Stimulated activated CD4-positive, alpha-beta T cell treated with anti-CD3 and anti-CD28 coated beads, TNF-alpha, amount 100 ng/mL, for 4 hours (primary cell): ENCODE measurements at regions not wholly inside any gene's neighbourhood (a gene's known extent, or its start where the extent isn't known, plus 50 kb on each side); places are given as distances from the start of the nearest gene placed in this dataset.

Source experiments
- DNase-seq, 3 experiments: peaks; one replicate each; pipeline ENCODE4 v3.0.0-alpha.2; 2020; ENCODE audit warnings: low read depth in 3 of 3

DNA sequence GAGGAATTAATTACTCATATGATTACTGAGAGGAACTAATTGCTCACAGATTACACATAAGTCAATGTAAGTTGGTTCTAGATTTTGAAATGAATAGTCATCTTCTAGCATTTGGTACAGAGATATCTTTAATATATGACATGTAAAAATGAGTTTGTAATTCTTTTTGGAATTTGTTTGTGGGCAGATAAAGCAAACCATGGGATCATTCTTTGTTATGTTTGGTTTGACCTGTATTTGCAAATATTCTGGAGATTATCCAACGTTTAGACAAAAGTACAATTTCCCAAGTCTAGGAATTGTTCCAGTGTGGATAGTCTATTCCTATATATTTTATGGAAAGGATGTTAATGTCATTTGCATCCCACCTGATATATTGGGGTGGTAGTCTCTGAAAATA lies 309.6 kb upstream of the EDNRB start:
- DNase-seq: no peak

GRCh38 chr13:78227709-78228108 lies 309.1 kb upstream of the EDNRB start:
- no peak for DNase-seq

- DNase-seq: no peak
These were observed 297.0 kb upstream of the EDNRB start for GRCh38 chr13:78215458-78216108.

DNA sequence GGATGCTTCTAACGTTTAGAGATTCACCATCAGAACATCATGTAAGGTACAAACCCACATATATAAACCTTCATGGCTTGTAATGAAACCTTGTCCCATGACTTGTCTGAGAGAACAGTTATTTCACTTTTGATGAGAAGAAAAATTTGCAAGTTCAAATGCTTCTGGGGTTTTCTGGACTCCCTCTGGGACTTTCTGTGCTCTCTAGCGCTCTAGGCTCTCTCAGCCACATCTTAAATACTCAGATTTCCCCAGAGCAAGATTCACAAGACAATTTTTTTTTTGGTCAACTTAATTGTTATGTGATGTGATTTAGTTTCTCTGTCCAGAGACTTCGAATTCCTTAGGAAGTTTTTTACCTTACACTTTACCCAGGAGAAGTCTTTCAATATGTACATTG lies 282.8 kb upstream of the EDNRB start:
- DNase-seq: no peak

- DNase-seq: no peak
These were observed 280.2 kb upstream of the EDNRB start for GRCh38 chr13:78198821-78199220.

- no peak for DNase-seq
These were observed 279.8 kb upstream of the EDNRB start for GRCh38 chr13:78198419-78198818.

DNA sequence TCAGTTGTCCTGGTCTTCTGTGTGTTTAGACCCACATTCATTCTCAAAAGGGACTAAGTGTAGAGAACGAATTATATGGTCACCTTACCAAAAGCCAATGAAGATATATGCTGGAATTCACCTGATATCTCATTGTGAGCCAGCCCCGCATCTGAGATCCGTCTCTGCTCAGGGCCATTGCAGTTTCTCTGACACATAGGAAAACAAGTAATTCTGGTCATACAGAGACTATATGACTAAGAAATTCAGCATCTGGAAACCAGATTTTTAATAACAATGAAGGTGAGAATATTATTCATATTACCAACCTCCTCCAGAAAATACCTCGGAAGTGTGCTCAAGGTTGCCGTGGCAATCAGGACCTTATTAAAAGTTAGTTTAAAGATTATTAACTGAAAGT lies 278.6 kb upstream of the EDNRB start:
- no peak for DNase-seq

GRCh38 chr13:78194904-78195639 lies 276.4 kb upstream of the EDNRB start:
- DNase-seq: no peak

DNA sequence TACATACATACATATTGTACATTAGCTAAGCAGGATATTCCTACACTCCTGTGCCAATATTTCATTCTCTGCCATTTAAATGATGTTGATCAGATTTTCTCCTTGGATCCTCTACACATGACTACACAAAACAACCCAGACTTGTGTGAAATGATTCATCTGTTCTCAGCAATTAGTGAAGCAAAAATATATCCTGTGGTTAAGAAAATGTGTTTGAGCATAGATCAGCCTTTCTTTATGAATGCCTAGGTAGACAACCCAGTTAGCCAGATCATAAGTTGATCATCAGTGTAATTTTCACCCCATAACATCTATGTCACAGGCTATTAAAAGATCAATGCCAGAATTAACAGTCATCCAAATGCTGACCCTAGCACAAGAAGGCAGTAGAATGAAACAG lies 275.2 kb upstream of the EDNRB start:
- no peak for DNase-seq

DNA sequence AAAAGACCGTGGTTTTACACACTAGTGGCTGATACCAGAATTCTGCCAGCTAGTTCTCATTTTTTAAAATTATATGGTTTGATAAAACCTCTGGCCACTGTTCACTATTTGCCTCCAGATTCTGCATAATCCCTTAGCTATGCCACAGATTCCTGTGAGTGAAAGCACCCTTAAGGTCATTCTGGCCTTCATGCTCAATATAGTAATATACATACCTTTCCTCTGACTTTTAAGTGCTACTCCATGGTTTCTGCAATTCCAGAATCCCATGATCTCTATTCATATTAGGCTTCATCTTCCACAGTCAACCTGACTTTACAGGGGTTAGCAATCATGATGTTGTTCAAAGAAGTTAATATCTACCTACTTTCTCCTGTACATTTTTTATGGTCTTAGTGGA lies 274.1 kb upstream of the EDNRB start:
- DNase-seq: no peak

DNA sequence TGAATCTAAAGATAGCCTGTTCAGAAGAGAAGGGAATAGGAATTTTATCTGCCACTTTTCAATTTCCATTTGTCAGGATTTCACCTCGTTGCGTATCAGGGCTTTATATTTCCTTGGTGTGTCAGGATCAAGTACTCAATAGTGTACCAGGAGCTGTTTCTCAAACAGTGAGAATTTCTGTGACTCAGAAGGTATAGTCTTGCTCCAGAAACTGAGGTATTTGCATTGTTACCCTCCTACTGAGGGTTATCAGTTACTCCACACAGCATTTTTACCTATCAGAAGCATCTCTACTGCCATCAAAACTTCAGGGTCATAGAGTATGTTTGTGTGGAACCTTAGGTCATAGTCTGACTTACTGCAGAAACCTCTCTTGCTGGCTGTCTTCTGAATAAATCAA lies 271.7 kb upstream of the EDNRB start:
- DNase-seq: no peak

DNA sequence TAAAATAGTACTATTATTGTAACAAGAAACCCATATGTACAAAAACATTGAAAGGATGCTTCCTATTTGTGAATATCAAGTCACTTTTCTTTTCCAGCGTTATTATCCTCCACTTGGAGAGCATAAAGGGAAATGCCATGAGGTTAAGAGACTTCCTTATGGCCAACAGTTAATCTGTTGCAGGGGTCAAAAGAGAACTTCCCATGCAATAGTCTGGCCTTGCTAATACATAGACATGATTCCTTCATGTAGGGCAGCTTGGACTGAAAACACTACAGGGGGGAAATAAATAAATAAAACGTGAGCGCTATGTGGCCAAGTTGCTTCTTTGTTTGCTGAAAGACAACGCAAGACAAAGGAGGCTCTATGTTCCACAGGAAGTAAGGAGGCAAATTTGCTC lies 269.1 kb upstream of the EDNRB start:
- no peak for DNase-seq

- DNase-seq: no peak
These were observed 267.1 kb upstream of the EDNRB start for GRCh38 chr13:78185700-78186099.

GRCh38 chr13:78183732-78184131 lies 265.1 kb upstream of the EDNRB start:
- DNase-seq: no peak

DNA sequence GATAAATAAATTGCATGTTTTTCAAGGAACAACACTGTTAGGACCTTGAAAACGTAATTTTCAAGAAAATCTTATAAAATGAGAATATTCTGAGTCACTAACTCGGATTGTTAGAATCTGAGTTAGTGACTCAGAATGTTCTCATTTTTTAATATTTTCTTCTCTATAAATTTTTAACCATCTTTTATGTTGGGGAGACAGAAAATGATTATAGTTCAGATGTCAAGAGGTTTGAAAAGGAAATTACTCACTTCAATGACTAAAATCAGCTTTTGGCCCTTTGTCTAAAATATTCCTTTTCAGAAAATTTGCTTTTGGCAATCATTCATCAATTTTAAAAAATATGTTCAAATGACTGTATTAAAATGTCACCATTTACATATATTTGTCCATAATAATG lies 264.2 kb upstream of the EDNRB start:
- DNase-seq: no peak

DNA sequence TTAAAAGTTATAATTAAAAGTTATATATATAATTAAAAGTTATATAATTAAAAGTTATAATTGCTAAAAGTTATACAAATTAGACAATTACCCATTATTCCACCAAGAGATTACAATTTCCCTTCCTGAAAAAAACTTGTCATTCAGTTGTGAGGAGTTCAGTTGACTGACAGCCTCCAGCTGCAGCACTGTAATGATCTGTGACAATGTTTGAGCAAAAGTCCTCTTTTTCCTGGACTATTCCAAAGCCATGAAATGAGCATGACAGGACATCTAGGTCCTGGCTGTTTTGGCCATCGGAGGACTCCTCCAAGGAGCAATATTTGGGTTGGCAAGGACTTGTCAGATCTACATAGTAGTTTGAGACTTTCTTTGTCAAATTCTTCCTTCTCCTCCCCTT lies 258.7 kb upstream of the EDNRB start:
- no peak for DNase-seq

- DNase-seq: no peak
These were observed 258.2 kb upstream of the EDNRB start for GRCh38 chr13:78176880-78177279.

DNA sequence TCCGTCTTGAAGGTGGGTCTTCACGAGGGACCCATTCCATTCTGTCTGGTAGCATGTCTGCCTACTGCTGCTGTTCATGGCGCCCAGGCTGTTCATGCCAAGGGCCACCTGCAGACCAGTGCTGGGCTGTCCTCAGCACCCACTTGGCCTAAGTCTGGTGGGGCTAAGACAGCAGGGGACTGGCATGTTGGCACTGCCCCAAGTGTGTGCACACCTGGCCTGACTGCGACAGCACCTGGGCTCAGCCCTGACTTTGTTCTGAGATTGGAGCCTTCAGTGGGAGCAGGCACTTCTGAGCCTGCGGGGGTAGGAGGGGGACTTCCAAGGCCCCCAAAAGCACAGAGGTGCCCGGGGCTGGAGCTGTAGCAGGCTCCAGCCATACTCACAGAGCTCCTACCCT lies 250.8 kb upstream of the EDNRB start:
- no peak for DNase-seq

- no peak for DNase-seq
These were observed 250.3 kb upstream of the EDNRB start for GRCh38 chr13:78168981-78169380.

GRCh38 chr13:78161266-78161665 lies 242.6 kb upstream of the EDNRB start:
- DNase-seq: no peak

DNA sequence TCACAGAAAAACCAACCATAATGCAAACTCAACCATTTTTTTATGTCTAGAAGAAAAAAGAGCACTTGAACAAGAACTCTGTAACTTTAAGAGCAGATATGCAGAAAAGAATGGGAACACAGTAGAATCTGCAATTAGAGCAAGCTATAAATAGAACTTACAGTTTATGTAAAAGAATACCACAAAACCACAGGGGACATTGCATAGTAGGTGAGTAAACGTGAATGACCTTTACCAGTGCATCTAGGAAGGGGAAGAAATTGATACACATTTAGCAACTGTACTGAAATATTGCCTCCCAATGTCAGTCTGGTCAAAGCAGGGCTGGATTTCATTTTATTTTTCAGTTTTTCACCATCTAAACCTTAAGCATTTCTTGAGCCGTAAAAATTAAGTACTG lies 242.2 kb upstream of the EDNRB start:
- no peak for DNase-seq

DNA sequence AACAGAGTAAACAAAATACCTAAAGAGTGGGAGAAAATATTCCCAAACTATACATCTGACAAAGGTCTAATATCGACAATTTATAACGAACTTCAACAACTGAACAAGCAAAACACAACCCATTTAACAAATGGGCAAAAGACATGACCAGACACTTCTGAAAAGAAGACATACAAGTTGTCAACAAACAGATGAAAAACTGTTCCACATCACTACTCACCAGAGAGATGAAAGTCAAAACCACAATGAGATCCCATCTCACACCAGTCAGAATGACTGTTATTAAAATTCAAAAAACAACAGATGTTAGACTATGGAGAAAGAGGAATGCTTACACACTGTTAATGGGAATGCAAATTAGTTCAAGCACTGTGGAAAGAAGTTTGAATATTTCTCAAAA lies 233.8 kb upstream of the EDNRB start:
- DNase-seq: no peak

- DNase-seq: no peak
These were observed 229.3 kb upstream of the EDNRB start for GRCh38 chr13:78147905-78148304.

DNA sequence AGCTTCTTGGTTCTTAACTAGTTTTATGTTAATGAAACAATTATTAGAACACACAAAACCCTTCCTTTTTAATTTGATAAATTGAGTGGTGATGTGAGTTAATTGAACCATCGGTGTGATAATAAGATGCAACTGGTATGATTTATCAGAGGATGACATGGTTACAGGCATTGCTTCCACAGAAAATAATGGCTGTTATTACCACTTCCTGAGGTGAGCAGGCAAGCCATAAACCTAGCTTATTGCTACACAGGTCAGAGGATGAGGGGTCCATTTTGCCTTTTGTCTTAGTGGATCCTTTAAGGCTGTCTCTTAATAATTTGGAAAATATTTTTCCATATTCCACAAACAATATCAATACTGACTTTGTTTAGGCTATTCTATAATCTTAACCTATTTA lies 226.6 kb upstream of the EDNRB start:
- no peak for DNase-seq
